ENCODE measurements at regions not wholly inside any gene's neighbourhood (a gene's known extent, or its start where the extent isn't known, plus 50 kb on each side); places are given as distances from the start of the nearest gene placed in this dataset.

- TF ChIP-seq EZH2 (IDR thresholded peaks at IDR 0.05; ENCODE audit: insufficient read depth, poor library complexity, severe bottlenecking) (no peak), EZH2phosphoT487 (IDR thresholded peaks at IDR 0.05; ENCODE audit: insufficient read depth, low read depth) (no peak)
These were observed 101.9 kb upstream of the BMP4 start for GRCh38 chr14:54058505-54058904.

Measured in GM23248 (cell line).